Gastrocnemius medialis (tissue), 4 donors: ENCODE measurements at regions not wholly inside any gene's neighbourhood (a gene's known extent, or its start where the extent isn't known, plus 50 kb on each side); places are given as distances from the start of the nearest gene placed in this dataset.
"Not testable (repeated sequence)": the region's sequence is repeated elsewhere in the genome, so short reads cannot be mapped to it uniquely, and the experiment has no call there.

Experiments used
- ATAC-seq, 2 donors: fragments of 150-250 bp; one replicate each; pipeline ENCODE4 v1.9.1; 2016
- DNase-seq, 2 donors: peaks; one replicate each; pipeline ENCODE4 v3.0.0-alpha.2; 2019
- H3K27ac ChIP-seq, 4 donors: fragments of 200-600 bp; sonication (generic); 1 replicate in 1 of 4; 2 replicates in 3 of 4; pipeline ENCODE4 v1.5.1; 2016 to 2018; ENCODE audit warnings: mild to moderate bottlenecking in 2 of 4, moderate library complexity in 1 of 4
- H3K27me3 ChIP-seq, 3 donors: fragments of 200-600 bp; sonication (generic) in 2 of 3; 1 replicate in 1 of 3; 2 replicates in 2 of 3; pipeline versions ENCODE4 v1.5.1 to v1.6.0; 2016 to 2019; ENCODE audit warnings: mild to moderate bottlenecking in 1 of 3, moderate library complexity in 1 of 3
- H3K36me3 ChIP-seq, 2 donors: fragments of 200-600 bp; sonication (generic) in 1 of 2; one replicate each; pipeline ENCODE4 v1.5.1; 2017 to 2018
- H3K4me1 ChIP-seq, 2 donors: fragments of 200-600 bp; sonication (generic) in 1 of 2; one replicate each; pipeline ENCODE4 v1.5.1; 2016 to 2017; ENCODE audit warnings: mild to moderate bottlenecking in 2 of 2
- H3K4me3 ChIP-seq, 4 donors: fragments of 200-600 bp; sonication (generic) in 3 of 4; 1 replicate in 1 of 4; 2 replicates in 3 of 4; pipeline ENCODE4 v1.5.1; 2016 to 2019; ENCODE audit warnings: mild to moderate bottlenecking in 2 of 4
- H3K9me3 ChIP-seq, 3 donors: fragments of 200-600 bp; sonication (generic) in 2 of 3; 1 replicate in 1 of 3; 2 replicates in 2 of 3; pipeline ENCODE4 v1.5.1; 2016 to 2019
- POLR2A ChIP-seq, 2 donors: fragments of 450-650 bp; IDR thresholded peaks; one replicate each; pipeline ENCODE4 v1.6.1; 2017; ENCODE audit warnings: antibody characterized with exemption in 2 of 2, mild to moderate bottlenecking in 2 of 2, moderate library complexity in 2 of 2
- in situ Hi-C, 4 donors: fragments of 200-750 bp; cut with MboI; loops; one replicate each; pipeline versions ENCODE4 v1.15.0 to v1.8.0; 2017; ENCODE audit warnings: low sequenced_read_pairs in 4 of 4
- intact Hi-C: fragments of 100-400 bp; cut with DNase I; formaldehyde crosslinking; loops from one replicate; pipeline ENCODE4 v1.15.1; 2023; ENCODE audit warnings: low total_unique reads
- TF ChIP-seq, protein P1 (sequence below), 5 experiments: fragments of 450-650 bp in 3 of 5; fragments of 200-600 bp in 2 of 5; sonication (generic) in 2 of 5; IDR thresholded peaks in 4 of 5; conservative IDR thresholded peaks in 1 of 5; 1 replicate in 4 of 5; 2 replicates in 1 of 5; pipeline ENCODE4 v1.5.1; 2016 to 2019; ENCODE audit warnings: antibody characterized with exemption in 5 of 5, mild to moderate bottlenecking in 3 of 5, moderate library complexity in 3 of 5

DNA sequence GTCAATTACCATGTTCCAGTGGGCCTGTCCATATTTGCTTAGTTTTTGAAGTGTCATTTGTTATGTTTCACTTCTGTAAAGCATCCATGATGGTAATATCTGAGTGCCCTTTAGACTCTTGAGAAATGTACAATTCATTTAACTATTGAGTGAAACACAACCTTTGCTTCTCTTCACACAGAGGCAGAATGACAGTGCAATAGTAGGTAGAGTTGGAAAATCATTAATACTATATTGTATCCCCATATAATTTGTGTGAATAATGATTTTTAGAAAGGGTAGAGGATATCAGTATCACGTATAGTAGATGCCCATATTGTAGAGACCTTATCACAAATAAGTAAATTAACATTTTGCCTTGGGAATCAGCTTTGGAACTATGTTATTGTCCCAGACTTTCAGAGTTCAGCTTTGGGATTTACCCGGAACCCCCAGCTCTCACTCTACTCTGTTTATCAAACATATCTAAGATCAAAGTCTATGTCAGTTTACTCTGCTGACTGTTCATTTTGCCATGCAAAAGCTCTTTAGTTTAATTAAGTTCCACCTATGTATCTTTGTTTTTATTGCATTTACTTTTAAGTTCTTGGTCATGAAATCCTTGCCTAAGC lies 172.7 kb upstream of the NOL4 start:
- in situ Hi-C loops = no loop called here
- H3K4me3 ChIP-seq = no peak overlapping the region
- no peaks in the 10 kb centered on the region for H3K27me3 ChIP-seq
- intact Hi-C loops = no loop called here
- TF ChIP-seq, protein P1, sequence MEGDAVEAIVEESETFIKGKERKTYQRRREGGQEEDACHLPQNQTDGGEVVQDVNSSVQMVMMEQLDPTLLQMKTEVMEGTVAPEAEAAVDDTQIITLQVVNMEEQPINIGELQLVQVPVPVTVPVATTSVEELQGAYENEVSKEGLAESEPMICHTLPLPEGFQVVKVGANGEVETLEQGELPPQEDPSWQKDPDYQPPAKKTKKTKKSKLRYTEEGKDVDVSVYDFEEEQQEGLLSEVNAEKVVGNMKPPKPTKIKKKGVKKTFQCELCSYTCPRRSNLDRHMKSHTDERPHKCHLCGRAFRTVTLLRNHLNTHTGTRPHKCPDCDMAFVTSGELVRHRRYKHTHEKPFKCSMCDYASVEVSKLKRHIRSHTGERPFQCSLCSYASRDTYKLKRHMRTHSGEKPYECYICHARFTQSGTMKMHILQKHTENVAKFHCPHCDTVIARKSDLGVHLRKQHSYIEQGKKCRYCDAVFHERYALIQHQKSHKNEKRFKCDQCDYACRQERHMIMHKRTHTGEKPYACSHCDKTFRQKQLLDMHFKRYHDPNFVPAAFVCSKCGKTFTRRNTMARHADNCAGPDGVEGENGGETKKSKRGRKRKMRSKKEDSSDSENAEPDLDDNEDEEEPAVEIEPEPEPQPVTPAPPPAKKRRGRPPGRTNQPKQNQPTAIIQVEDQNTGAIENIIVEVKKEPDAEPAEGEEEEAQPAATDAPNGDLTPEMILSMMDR (IDR thresholded peaks at IDR 0.05 in 4 of 5, conservative IDR thresholded peaks at IDR 0.05 in 1 of 5) = no peak
- no peak for TF ChIP-seq POLR2A (IDR thresholded peaks at IDR 0.05)
- ATAC-seq = no peak
- H3K27ac ChIP-seq = no peak overlapping the region
- H3K4me1 ChIP-seq = peaks cover 20 to 23% of the 10 kb centered on the region in 2 donors
- no peaks in the 10 kb centered on the region for H3K36me3 ChIP-seq
- no peaks in the 10 kb centered on the region for H3K9me3 ChIP-seq
- DNase-seq = no peak

DNA sequence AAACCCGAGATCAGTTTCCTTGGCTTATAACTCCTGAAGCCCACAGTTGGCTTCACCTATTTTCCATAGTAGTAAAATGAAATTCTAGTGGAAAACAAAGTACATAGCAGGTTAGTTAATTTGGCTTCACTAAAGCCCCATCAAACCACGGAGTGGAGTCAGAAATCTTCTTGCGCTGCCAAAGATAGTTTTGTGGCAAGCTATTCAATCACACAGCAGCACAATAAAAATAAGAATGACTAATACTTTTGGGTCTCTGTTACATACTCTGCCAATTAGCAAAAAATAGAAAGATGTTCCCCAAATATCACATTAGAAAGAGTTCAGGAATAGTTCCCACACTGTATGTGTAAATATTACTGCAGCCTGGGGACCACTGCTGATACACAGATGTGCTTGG lies 175.2 kb upstream of the NOL4 start:
- no peaks in the 10 kb centered on the region for H3K36me3 ChIP-seq
- no peak overlapping the region for H3K4me3 ChIP-seq
- H3K27me3 ChIP-seq = no peaks in the 10 kb centered on the region
- intact Hi-C loops = loop anchor here (5.0 kb wide), 1 partner anchor 92 kb away; no protein-coding TSS in a partner anchor
- H3K27ac ChIP-seq = peak overlapping the region in 1 of 4 donors; percentile 32
- H3K9me3 ChIP-seq = no peaks in the 10 kb centered on the region
- peaks cover 23 to 28% of the 10 kb centered on the region in 2 donors for H3K4me1 ChIP-seq
- in situ Hi-C loops = no loop called here
- ATAC-seq (peak in 1 of 2 donors; percentile 41), DNase-seq (no peak)
- no peak for TF ChIP-seq POLR2A (IDR thresholded peaks at IDR 0.05)
- TF ChIP-seq, protein P1 (IDR thresholded peaks at IDR 0.05 in 4 of 5, conservative IDR thresholded peaks at IDR 0.05 in 1 of 5) = no peak

DNA sequence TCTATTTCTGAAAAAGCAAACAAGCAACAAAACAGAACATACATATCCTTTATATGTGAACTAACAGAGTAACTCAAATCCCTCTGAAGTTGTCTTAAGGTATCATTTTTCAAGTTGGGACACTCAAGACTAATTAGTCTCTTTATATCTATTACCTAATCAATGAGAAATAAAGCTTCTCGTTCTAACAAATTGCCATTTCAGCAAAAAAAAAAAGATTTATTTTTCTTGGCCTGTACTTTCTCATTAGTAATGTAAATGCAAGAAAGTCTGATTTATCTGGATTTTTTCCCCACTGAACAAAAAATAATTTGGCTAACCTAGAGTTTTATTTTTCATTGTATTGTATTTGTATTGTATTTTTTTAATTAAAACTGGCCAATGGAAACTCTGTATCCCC lies 176.1 kb upstream of the NOL4 start:
- H3K27me3 ChIP-seq = no peaks in the 10 kb centered on the region
- H3K4me3 ChIP-seq = no peak overlapping the region
- DNase-seq = no peak
- peak overlapping the region in 2 of 4 donors; percentile 66 to 76 for H3K27ac ChIP-seq
- H3K36me3 ChIP-seq = no peaks in the 10 kb centered on the region
- TF ChIP-seq, protein P1 (IDR thresholded peaks at IDR 0.05 in 4 of 5, conservative IDR thresholded peaks at IDR 0.05 in 1 of 5) = no peak
- TF ChIP-seq POLR2A (IDR thresholded peaks at IDR 0.05) = no peak
- ATAC-seq = no peak
- in situ Hi-C loops (no loop called here), intact Hi-C loops (loop anchor here (5.0 kb wide), 1 partner anchor 91 kb away; no protein-coding TSS in a partner anchor)
- H3K9me3 ChIP-seq = no peaks in the 10 kb centered on the region
- H3K4me1 ChIP-seq = peaks cover 23 to 28% of the 10 kb centered on the region in 2 donors

DNA sequence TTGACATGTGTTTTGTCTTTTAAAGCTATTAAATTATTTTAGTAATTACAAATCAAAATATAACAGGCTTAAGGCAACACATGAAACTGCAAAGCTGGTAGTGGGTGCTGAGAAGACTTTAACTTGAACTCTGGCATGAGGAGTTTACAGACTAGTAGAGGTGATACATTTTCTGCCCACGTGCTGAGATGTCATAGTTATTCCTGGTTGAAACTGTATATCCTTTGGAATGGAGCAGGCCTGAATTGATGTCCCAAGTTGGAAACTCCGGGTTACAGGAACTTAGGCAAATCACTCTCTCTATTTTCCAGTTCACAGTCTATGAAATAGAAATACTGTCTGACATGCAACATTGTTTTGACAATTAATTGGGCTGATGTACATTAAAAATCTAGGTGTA lies 177.1 kb upstream of the NOL4 start:
- H3K9me3 ChIP-seq = no peaks in the 10 kb centered on the region
- peak; percentile 99 for ATAC-seq
- H3K4me1 ChIP-seq = peaks cover 23 to 28% of the 10 kb centered on the region in 2 donors
- in situ Hi-C loops = no loop called here
- H3K27me3 ChIP-seq = no peaks in the 10 kb centered on the region
- peak overlapping the region; percentile 25 to 76 (median 56) for H3K27ac ChIP-seq
- DNase-seq = peak; percentile 20 to 22
- no peak for TF ChIP-seq POLR2A (IDR thresholded peaks at IDR 0.05)
- TF ChIP-seq, protein P1 (IDR thresholded peaks at IDR 0.05 in 4 of 5, conservative IDR thresholded peaks at IDR 0.05 in 1 of 5) = no peak
- H3K4me3 ChIP-seq = no peak overlapping the region
- intact Hi-C loops = loop anchor here (5.0 kb wide), 1 partner anchor 91 kb away; no protein-coding TSS in a partner anchor
- no peaks in the 10 kb centered on the region for H3K36me3 ChIP-seq

DNA sequence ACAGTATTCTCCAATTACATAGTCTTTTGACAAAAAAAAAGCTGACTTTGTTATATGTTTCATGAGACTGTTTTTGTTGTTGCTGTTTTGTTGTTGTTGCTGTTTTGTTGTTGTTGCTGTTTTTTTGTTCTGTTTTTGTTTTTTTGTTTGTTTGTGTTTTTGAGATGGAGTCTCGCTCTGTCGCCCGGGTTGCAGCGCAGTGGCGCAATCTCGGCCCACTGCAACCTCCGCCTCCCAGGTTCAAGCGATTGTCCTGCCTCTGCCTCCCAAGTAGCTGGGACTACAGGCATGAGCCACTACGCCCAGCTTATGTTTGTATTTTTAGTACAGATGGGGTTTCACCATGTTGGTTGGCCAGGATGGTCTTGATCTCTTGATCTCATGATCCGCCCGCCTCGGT lies 182.8 kb upstream of the NOL4 start:
- H3K9me3 ChIP-seq, ATAC-seq, H3K36me3 ChIP-seq, DNase-seq, H3K4me3 ChIP-seq, in situ Hi-C loops, H3K4me1 ChIP-seq, H3K27ac ChIP-seq, H3K27me3 ChIP-seq, intact Hi-C loops: not testable (repeated sequence)
